SU-DHL-6 (cell line): ENCODE measurements at regions not wholly inside any gene's neighbourhood (a gene's known extent, or its start where the extent isn't known, plus 50 kb on each side); places are given as distances from the start of the nearest gene placed in this dataset.

Experiments used
- CTCF ChIP-seq: fragments of 200-600 bp; sonication (generic); IDR thresholded peaks from one replicate; pipeline ENCODE4 v1.5.1; 2017; ENCODE audit warnings: antibody characterized with exemption, mild to moderate bottlenecking, low read length, moderate library complexity; ENCODE audit not compliant: insufficient read depth, poor library complexity, severe bottlenecking
- EZH2phosphoT487 ChIP-seq: fragments of 200-600 bp; sonication (generic), shearing (Covaris generic); conservative IDR thresholded peaks from 2 replicates; pipeline ENCODE4 v1.6.1; 2018; ENCODE audit warnings: mild to moderate bottlenecking, antibody characterized with exemption, low read length, moderate library complexity, mixed read lengths

DNA sequence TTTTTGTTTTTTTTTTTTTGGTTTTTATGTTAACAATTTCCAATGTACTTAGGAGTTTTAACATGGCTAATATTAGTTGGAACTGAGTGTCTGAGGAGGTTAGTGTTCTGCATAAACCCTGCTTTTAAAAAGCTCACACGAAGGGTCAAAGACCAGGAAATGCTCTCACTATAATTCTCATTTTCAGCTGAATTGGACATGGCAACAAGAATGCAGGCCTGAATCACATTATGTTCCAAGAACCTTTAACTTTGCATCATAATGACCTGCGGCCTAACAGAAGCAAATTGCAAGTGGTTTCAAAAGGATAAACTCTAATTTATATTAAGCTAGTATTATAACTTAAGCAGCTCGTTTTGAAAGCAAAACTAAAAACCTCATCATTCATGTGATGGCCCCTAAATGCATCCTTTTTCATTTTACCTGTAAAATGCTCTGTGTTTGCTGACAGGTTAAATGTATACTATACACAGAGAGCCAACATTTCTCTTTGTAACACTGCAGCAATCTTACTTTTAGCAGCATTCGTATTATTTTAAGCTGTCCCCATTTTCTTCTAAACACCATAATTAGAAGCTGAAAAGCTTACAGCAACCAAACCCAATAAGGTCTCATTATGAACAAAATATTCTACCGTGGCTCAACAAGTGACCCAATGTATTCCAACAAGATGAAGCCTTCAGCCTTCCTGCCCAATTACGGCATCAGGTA lies 242.8 kb upstream of the SP4 start:
- TF ChIP-seq CTCF, result no peak
- no peak for TF ChIP-seq EZH2phosphoT487
